SU-DHL-6 (cell line): ENCODE measurements at regions not wholly inside any gene's neighbourhood (a gene's known extent, or its start where the extent isn't known, plus 50 kb on each side); places are given as distances from the start of the nearest gene placed in this dataset.
"Not testable (repeated sequence)": the region's sequence is repeated elsewhere in the genome, so short reads cannot be mapped to it uniquely, and the experiment has no call there.

Source experiments
- H2AFZ ChIP-seq: fragments of 200-600 bp; sonication (generic); 2 replicates; pipeline ENCODE4 v1.6.1; 2014; ENCODE audit warnings: low read depth, mild to moderate bottlenecking, moderate library complexity, mixed read lengths, antibody characterized with exemption, low read length; ENCODE audit not compliant: severe bottlenecking
- H3F3A ChIP-seq: fragments of 200-600 bp; shearing (Covaris generic); 2 replicates; pipeline ENCODE4 v1.6.0; 2016; ENCODE audit warnings: antibody characterized with exemption, mild to moderate bottlenecking; ENCODE audit not compliant: insufficient read depth
- H3K27ac ChIP-seq: fragments of 200-600 bp; sonication (generic); 2 replicates; pipeline ENCODE4 v1.5.1; 2016; ENCODE audit warnings: low read depth, mild to moderate bottlenecking, low read length, moderate library complexity, mixed read lengths
- H3K27me3 ChIP-seq: fragments of 200-600 bp; sonication (generic), shearing (Covaris generic); 2 replicates; pipeline ENCODE4 v1.6.0; 2014; ENCODE audit warnings: mild to moderate bottlenecking, low read length
- H3K36me3 ChIP-seq: fragments of 200-600 bp; sonication (generic); 2 replicates; pipeline ENCODE4 v1.6.1; 2014; ENCODE audit warnings: mild to moderate bottlenecking, low read length, mixed read lengths
- H3K4me2 ChIP-seq: fragments of 300-600, 200-600 bp; shearing (Covaris generic), sonication (generic); 2 replicates; pipeline ENCODE4 v1.6.0; 2014; ENCODE audit warnings: low read length, low read depth, mild to moderate bottlenecking; ENCODE audit not compliant: poor library complexity, severe bottlenecking
- H3K4me3 ChIP-seq: fragments of 200-600 bp; sonication (generic); 2 replicates; pipeline ENCODE4 v1.5.1; 2014; ENCODE audit warnings: antibody characterized with exemption, low read length, mild to moderate bottlenecking, mixed read lengths; ENCODE audit not compliant: insufficient read depth, poor library complexity, severe bottlenecking
- H3K79me2 ChIP-seq: fragments of 200-600 bp; sonication (generic); 2 replicates; pipeline ENCODE4 v1.6.1; 2014; ENCODE audit warnings: mild to moderate bottlenecking, low read length, moderate library complexity; ENCODE audit not compliant: insufficient read depth
- H3K9ac ChIP-seq: fragments of 200-600 bp; sonication (generic); 2 replicates; pipeline ENCODE4 v1.7.0; 2014; ENCODE audit warnings: mild to moderate bottlenecking, low read length
- H3K9me2 ChIP-seq: fragments of 200-600 bp; sonication (generic); replicated peaks from 2 replicates; pipeline ENCODE4 v1.6.1; 2014; ENCODE audit warnings: low read length; ENCODE audit not compliant: insufficient read depth
- H3K9me3 ChIP-seq: fragments of 200-600 bp; sonication (generic); 2 replicates; pipeline ENCODE4 v1.6.1; 2014; ENCODE audit warnings: low read length, mixed read lengths; ENCODE audit not compliant: insufficient read depth
- H4K20me1 ChIP-seq: fragments of 200-600 bp; sonication (generic); 2 replicates; pipeline ENCODE4 v1.6.1; 2014; ENCODE audit warnings: low read depth, mild to moderate bottlenecking, antibody characterized with exemption, low read length, moderate library complexity, mixed read lengths
- EZH2phosphoT487 ChIP-seq: fragments of 200-600 bp; sonication (generic), shearing (Covaris generic); conservative IDR thresholded peaks from 2 replicates; pipeline ENCODE4 v1.6.1; 2018; ENCODE audit warnings: mild to moderate bottlenecking, antibody characterized with exemption, low read length, moderate library complexity, mixed read lengths
- TF ChIP-seq, protein P1 (sequence below): fragments of 200-600 bp; sonication (generic); IDR thresholded peaks from one replicate; pipeline ENCODE4 v1.5.1; 2017; ENCODE audit warnings: antibody characterized with exemption, mild to moderate bottlenecking, low read length, moderate library complexity; ENCODE audit not compliant: insufficient read depth, poor library complexity, severe bottlenecking

DNA sequence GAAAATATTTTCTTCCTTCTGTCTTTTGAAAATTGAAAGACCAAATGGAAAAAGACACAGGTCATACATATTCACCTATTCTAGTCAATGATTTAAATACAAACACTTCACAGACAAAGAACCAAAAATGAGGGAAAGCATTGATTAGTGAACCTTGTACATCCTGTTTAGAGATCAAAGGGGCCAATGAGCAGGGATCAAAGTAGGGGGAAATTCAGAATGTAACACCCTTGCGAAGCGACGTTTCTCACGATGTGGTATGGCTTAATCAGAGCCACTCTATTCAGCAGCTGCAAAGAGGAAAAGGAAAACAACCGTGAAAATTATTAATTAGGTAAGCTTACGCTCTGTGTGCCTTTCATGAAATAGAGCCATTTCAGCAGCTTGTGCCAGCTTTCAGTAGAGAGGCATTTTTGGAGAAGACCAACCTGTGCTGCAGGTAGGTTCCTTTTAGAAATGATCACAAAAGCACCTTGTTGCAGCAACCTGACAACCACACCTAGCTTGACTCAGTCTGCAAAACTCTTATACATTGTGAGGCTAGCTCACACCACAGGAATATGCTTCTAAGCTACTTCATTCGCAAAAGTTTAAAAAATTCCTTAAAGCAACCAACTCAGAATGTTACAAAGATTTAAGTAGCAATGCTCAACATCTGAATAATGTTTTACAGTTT is 78.0 kb downstream of the DKK1 start:
- Histone ChIP-seq H4K20me1 (no peaks in the 10 kb centered on the region), H2AFZ (no peak overlapping the region), H3K4me2 (no peak overlapping the region), H3K36me3 (no peaks in the 10 kb centered on the region), H3K79me2 (no peaks in the 10 kb centered on the region), H3F3A (no peaks in the 10 kb centered on the region), H3K27me3 (no peaks in the 10 kb centered on the region), H3K4me3 (no peak overlapping the region), H3K9ac (no peak overlapping the region), H3K9me2 (no peaks in the 10 kb centered on the region), H3K9me3 (no peaks in the 10 kb centered on the region), H3K27ac (no peak overlapping the region)
- TF ChIP-seq, protein P1, sequence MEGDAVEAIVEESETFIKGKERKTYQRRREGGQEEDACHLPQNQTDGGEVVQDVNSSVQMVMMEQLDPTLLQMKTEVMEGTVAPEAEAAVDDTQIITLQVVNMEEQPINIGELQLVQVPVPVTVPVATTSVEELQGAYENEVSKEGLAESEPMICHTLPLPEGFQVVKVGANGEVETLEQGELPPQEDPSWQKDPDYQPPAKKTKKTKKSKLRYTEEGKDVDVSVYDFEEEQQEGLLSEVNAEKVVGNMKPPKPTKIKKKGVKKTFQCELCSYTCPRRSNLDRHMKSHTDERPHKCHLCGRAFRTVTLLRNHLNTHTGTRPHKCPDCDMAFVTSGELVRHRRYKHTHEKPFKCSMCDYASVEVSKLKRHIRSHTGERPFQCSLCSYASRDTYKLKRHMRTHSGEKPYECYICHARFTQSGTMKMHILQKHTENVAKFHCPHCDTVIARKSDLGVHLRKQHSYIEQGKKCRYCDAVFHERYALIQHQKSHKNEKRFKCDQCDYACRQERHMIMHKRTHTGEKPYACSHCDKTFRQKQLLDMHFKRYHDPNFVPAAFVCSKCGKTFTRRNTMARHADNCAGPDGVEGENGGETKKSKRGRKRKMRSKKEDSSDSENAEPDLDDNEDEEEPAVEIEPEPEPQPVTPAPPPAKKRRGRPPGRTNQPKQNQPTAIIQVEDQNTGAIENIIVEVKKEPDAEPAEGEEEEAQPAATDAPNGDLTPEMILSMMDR = no peak
- TF ChIP-seq EZH2phosphoT487 = no peak

DNA sequence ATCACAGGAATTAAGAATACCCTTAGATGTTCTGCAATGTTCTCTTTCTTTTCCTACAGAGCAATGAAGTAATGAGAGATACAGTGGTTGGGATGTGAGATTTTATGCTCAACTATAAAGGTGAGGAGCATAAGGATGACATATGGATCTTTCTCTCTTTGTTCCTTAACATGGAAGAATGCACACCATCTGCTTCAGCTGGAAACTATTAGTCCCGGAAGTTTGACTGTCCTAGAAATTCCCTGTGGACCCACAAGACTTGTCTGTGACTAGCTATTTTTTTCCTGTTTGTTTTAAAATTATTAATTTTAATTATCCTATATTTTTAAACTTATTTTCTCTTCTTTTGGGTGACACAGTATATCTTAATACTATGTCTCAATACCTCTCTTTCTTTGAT is 80.2 kb downstream of the DKK1 start:
- no peaks in the 10 kb centered on the region for H3K36me3 ChIP-seq
- no peak overlapping the region for H2AFZ ChIP-seq
- no peaks in the 10 kb centered on the region for H3K27me3 ChIP-seq
- no peaks in the 10 kb centered on the region for H4K20me1 ChIP-seq
- H3K27ac ChIP-seq = no peak overlapping the region
- TF ChIP-seq, protein P1 = no peak
- TF ChIP-seq EZH2phosphoT487 = no peak
- H3K79me2 ChIP-seq = no peaks in the 10 kb centered on the region
- no peaks in the 10 kb centered on the region for H3K9me2 ChIP-seq
- no peak overlapping the region for H3K9ac ChIP-seq
- H3K4me3 ChIP-seq = no peak overlapping the region
- H3K4me2 ChIP-seq = no peak overlapping the region
- H3K9me3 ChIP-seq = no peaks in the 10 kb centered on the region
- H3F3A ChIP-seq = no peaks in the 10 kb centered on the region

DNA sequence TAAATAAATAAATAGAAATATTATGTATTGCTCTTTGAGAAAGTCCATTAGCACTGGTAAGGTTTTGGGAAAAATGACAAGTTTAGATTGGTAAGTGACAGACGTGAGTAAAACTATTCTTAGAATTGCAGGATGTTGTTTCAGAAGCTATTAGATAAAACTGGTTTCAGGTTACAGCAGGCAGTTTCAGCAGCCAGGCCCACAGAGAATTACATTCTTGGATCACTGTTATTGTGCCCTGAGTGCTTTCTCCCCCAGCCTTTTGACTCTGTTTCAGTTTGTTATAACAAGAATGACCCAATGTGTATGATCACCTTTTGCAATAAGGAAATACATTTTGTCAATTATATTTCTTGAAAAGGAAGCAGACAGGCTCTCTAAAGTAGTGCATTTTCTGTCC is 86.5 kb downstream of the DKK1 start:
- Histone ChIP-seq H3K36me3 (no peaks in the 10 kb centered on the region), H3K9me3 (no peaks in the 10 kb centered on the region), H3K9ac (no peak overlapping the region), H3K4me2 (no peak overlapping the region), H3K27me3 (no peaks in the 10 kb centered on the region), H4K20me1 (no peaks in the 10 kb centered on the region), H3K27ac (no peak overlapping the region), H3K4me3 (no peak overlapping the region), H3K9me2 (no peaks in the 10 kb centered on the region), H3F3A (no peaks in the 10 kb centered on the region), H2AFZ (no peak overlapping the region), H3K79me2 (no peaks in the 10 kb centered on the region)
- TF ChIP-seq, protein P1 = no peak
- no peak for TF ChIP-seq EZH2phosphoT487

DNA sequence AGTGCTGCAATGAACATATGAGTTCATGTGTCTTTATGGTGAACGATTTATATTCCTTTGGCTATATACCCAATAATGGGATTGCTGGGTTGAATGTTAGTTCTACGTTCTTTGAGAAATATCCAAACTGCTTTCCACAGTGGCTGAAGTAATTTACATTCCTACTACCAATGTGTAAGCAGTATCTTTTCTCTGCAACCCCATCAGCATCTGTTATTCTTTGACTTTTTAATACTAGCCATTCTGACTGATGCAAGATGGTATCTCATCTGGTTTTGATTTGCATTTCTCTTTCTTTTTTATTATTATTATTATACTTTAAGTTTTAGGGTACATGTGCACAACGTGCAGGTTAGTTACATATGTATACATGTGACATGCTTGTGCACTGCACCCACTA is 89.7 kb downstream of the DKK1 start:
- not testable (repeated sequence) for H3K9me2 ChIP-seq, H3K36me3 ChIP-seq, H2AFZ ChIP-seq, H3K4me2 ChIP-seq, H3K27ac ChIP-seq, H4K20me1 ChIP-seq, H3K79me2 ChIP-seq, H3F3A ChIP-seq, H3K27me3 ChIP-seq, H3K9ac ChIP-seq, H3K4me3 ChIP-seq, H3K9me3 ChIP-seq
